Activated CD8-positive, alpha-beta T cell treated with anti-CD3 and anti-CD28 coated beads for 36 hours (primary cell): ENCODE measurements at regions not wholly inside any gene's neighbourhood (a gene's known extent, or its start where the extent isn't known, plus 50 kb on each side); places are given as distances from the start of the nearest gene placed in this dataset.

ENCODE experiments used
- ATAC-seq: fragments of 200-7000 bp; cut with Tn5 transposase; one replicate; pipeline ENCODE4 v1.10.0; 2021; ENCODE audit warnings: mild to moderate bottlenecking, moderate library complexity
- CTCF ChIA-PET: fragments of 350-600 bp; sonication (Branson Sonifier 250); formaldehyde crosslinking; loops from one replicate; lab custom pipeline; 2021; ENCODE audit warnings: antibody characterized with exemption; lab: Charles Lee
- POLR2A ChIA-PET: fragments of 350-600 bp; sonication (Branson Sonifier 250); formaldehyde crosslinking; loops from one replicate; lab custom pipeline; 2021; ENCODE audit warnings: antibody characterized with exemption; lab: Charles Lee
- DNase-seq: peaks from one replicate; pipeline ENCODE4 v3.0.0-alpha.2; 2020
- H3K27ac Mint-ChIP-seq: one replicate; pipeline ENCODE4 v1.8.0; 2021; ENCODE audit warnings: mild to moderate bottlenecking, mixed read lengths
- H3K27me3 Mint-ChIP-seq: one replicate; pipeline ENCODE4 v1.8.0; 2021; ENCODE audit warnings: mixed read lengths
- H3K36me3 Mint-ChIP-seq: one replicate; pipeline ENCODE4 v1.8.0; 2021; ENCODE audit warnings: low read depth, mixed read lengths
- H3K4me1 Mint-ChIP-seq: one replicate; pipeline ENCODE4 v1.8.0; 2021; ENCODE audit warnings: low read depth, mixed read lengths
- H3K4me3 Mint-ChIP-seq: one replicate; pipeline ENCODE4 v1.8.0; 2021; ENCODE audit warnings: mild to moderate bottlenecking, moderate library complexity, mixed read lengths
- H3K9me3 Mint-ChIP-seq: one replicate; pipeline ENCODE4 v1.8.0; 2021; ENCODE audit warnings: mixed read lengths
- intact Hi-C: fragments of 100-400 bp; cut with micrococcal nuclease; formaldehyde crosslinking; loops from one replicate; pipeline ENCODE4 v1.10.0; 2022
- TF ChIP-seq, protein P1 (sequence below): fragments of 200-600 bp; IDR thresholded peaks from one replicate; pipeline ENCODE4 v1.8.0; 2022; ENCODE audit warnings: antibody characterized with exemption, mild to moderate bottlenecking

- H3K9me3 Mint-ChIP-seq = no peaks in the 10 kb centered on the region
- H3K36me3 Mint-ChIP-seq = no peaks in the 10 kb centered on the region
- ATAC-seq (no peak), DNase-seq (no peak)
- H3K27me3 Mint-ChIP-seq = no peaks in the 10 kb centered on the region
- H3K4me1 Mint-ChIP-seq = no peaks in the 10 kb centered on the region
- intact Hi-C loops = no loop called here
- TF ChIP-seq, protein P1, sequence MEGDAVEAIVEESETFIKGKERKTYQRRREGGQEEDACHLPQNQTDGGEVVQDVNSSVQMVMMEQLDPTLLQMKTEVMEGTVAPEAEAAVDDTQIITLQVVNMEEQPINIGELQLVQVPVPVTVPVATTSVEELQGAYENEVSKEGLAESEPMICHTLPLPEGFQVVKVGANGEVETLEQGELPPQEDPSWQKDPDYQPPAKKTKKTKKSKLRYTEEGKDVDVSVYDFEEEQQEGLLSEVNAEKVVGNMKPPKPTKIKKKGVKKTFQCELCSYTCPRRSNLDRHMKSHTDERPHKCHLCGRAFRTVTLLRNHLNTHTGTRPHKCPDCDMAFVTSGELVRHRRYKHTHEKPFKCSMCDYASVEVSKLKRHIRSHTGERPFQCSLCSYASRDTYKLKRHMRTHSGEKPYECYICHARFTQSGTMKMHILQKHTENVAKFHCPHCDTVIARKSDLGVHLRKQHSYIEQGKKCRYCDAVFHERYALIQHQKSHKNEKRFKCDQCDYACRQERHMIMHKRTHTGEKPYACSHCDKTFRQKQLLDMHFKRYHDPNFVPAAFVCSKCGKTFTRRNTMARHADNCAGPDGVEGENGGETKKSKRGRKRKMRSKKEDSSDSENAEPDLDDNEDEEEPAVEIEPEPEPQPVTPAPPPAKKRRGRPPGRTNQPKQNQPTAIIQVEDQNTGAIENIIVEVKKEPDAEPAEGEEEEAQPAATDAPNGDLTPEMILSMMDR = no peak
- ChIA-PET POLR2A (no interaction called here), CTCF (no interaction called here)
- no peak overlapping the region for H3K4me3 Mint-ChIP-seq
- no peak overlapping the region for H3K27ac Mint-ChIP-seq
Observed at GRCh38 chr7:13633857-13634256, 355.6 kb downstream of the ETV1 start.

DNA sequence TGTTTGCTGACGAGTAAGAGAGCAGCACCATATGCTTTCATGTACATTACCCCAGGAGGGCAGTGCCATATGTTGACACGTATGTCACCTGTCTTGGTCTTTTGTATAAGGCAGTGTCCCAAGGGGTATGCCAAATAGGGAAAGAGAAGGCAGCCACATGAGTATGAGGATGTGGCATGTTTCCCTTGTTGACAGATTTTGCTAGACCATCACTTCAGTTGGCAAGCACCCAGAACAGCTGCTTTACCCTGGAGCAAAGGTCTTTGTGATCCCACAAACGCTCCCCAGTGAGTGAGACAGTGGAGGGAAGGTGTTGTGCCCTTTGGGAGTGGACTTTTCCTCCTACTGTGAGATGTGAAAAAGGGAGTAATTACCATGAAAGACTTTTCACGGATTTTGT, 350.1 kb downstream of the ETV1 start:
- no peak overlapping the region for H3K27ac Mint-ChIP-seq
- CTCF ChIA-PET = no interaction called here
- no peaks in the 10 kb centered on the region for H3K27me3 Mint-ChIP-seq
- H3K36me3 Mint-ChIP-seq = no peaks in the 10 kb centered on the region
- H3K9me3 Mint-ChIP-seq = no peaks in the 10 kb centered on the region
- intact Hi-C loops = no loop called here
- H3K4me3 Mint-ChIP-seq = no peak overlapping the region
- no peaks in the 10 kb centered on the region for H3K4me1 Mint-ChIP-seq
- DNase-seq = no peak
- no peak for ATAC-seq
- POLR2A ChIA-PET = no interaction called here
- TF ChIP-seq, protein P1 = no peak

DNA sequence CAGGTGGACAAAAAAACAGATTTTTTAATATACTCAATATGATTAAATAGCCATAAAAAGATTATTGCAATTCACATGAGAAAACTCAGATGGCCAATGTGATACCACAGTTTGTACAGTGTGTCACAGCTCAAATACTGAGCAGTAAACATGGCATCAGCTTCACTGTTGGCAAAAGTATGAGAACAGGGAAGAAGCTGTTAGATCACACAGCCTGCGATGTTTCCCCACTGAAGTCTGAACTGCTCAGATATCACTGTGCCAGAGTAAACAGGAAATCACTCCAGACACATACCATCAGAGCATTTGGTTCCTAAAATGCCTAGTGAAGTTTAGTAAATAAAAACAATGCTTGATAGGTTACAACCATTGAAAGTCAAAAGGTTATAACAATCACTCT, 347.8 kb downstream of the ETV1 start:
- Mint-ChIP-seq H3K9me3 (no peaks in the 10 kb centered on the region), H3K27ac (no peak overlapping the region), H3K4me1 (no peaks in the 10 kb centered on the region), H3K27me3 (no peaks in the 10 kb centered on the region), H3K36me3 (no peaks in the 10 kb centered on the region), H3K4me3 (no peak overlapping the region)
- no peak for ATAC-seq
- ChIA-PET POLR2A (no interaction called here), CTCF (no interaction called here)
- intact Hi-C loops = no loop called here
- no peak for DNase-seq
- TF ChIP-seq, protein P1 = no peak

DNA sequence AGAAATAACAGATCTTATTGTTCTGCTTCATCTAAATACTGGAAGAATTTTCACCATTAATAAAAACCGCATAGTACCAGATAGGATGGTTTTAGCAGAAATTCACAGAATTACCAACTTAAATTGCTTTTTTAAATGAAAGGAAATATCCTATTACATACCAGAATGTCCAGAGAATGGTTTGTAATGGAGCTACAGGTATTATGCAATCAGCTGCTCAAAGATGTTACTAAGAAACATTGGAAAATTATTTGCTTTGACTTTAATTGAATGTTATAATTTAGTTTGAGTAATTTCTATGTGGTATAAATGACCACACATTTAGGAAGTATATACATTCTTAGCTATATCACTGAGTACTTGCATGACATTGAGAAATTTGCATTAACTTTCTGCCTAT, 338.3 kb downstream of the ETV1 start:
- CTCF ChIA-PET = no interaction called here
- intact Hi-C loops = no loop called here
- POLR2A ChIA-PET = no interaction called here
- H3K4me3 Mint-ChIP-seq = no peak overlapping the region
- DNase-seq (no peak), ATAC-seq (no peak)
- no peaks in the 10 kb centered on the region for H3K9me3 Mint-ChIP-seq
- no peaks in the 10 kb centered on the region for H3K4me1 Mint-ChIP-seq
- H3K27ac Mint-ChIP-seq = no peak overlapping the region
- H3K36me3 Mint-ChIP-seq = no peaks in the 10 kb centered on the region
- peaks cover 3% of the 10 kb centered on the region for H3K27me3 Mint-ChIP-seq
- TF ChIP-seq, protein P1 = no peak

DNA sequence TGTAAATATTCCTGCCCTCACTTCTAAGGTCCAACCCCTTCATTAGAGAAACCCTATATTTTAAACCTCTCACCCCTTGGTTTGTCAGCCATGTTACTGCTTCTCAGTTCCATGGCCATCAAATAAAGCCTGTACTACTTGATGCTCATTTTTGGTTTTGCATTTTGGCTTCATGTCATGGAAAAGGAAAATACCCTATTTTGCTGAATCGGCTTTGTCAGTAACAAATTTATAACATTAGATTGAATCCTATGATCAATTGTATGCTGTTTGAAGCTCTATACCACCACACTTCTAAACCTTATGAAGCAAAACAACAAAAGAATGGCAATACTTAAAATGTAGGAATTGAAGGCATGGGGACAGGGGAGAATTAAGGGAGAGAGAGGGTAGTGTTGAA, 333.1 kb downstream of the ETV1 start:
- CTCF ChIA-PET = no interaction called here
- Mint-ChIP-seq H3K4me3 (no peak overlapping the region), H3K36me3 (no peaks in the 10 kb centered on the region)

More for the DNA sequence above, 333.1 kb downstream of the ETV1 start:
- TF ChIP-seq, protein P1 = no peak
- H3K27ac Mint-ChIP-seq = no peak overlapping the region
- peaks cover 4% of the 10 kb centered on the region for H3K9me3 Mint-ChIP-seq
- H3K4me1 Mint-ChIP-seq = no peaks in the 10 kb centered on the region
- DNase-seq = no peak
- ATAC-seq = no peak
- intact Hi-C loops = no loop called here
- POLR2A ChIA-PET = no interaction called here
- H3K27me3 Mint-ChIP-seq = no peaks in the 10 kb centered on the region
